Keratinocyte (primary cell): ENCODE measurements at regions not wholly inside any gene's neighbourhood (a gene's known extent, or its start where the extent isn't known, plus 50 kb on each side); places are given as distances from the start of the nearest gene placed in this dataset.

Experiments used
- DNase-seq: peaks from one replicate; pipeline ENCODE4 v3.0.0-alpha.2; 2011; ENCODE audit warnings: low read depth, missing footprints, low spot score
- FAIRE-seq: peaks from 2 replicates; lab custom pipeline; 2011; peaks lifted over from hg19 to GRCh38; lab: Jason Lieb, UNC
- H2AFZ ChIP-seq: 2 replicates; pipeline ENCODE4 v1.6.0; 2012; ENCODE audit warnings: low read length, control low read depth, inconsistent platforms; ENCODE audit not compliant: control insufficient read depth
- H3K27ac ChIP-seq: 2 replicates; pipeline ENCODE4 v1.5.1; 2011; ENCODE audit warnings: low read length; ENCODE audit not compliant: control insufficient read depth, insufficient read depth
- H3K27me3 ChIP-seq: 3 replicates; pipeline ENCODE4 v1.6.0; 2011; ENCODE audit warnings: low read length; ENCODE audit not compliant: control insufficient read depth, insufficient read depth; ENCODE audit errors: extremely low read depth
- H3K36me3 ChIP-seq, 2 experiments: 2 replicates in 1 of 2; 3 replicates in 1 of 2; pipeline ENCODE4 v1.5.1; 2011; ENCODE audit warnings: low read length in 2 of 2, mild to moderate bottlenecking in 1 of 2; ENCODE audit not compliant: control insufficient read depth in 2 of 2, insufficient read depth in 2 of 2; ENCODE audit errors: extremely low read depth in 1 of 2
- H3K4me1 ChIP-seq: 3 replicates; pipeline ENCODE4 v1.5.1; 2011; ENCODE audit warnings: low read length; ENCODE audit not compliant: control insufficient read depth, insufficient read depth; ENCODE audit errors: extremely low read depth
- H3K4me2 ChIP-seq: 3 replicates; pipeline ENCODE4 v1.6.0; 2011; ENCODE audit warnings: low read depth, low read length; ENCODE audit not compliant: control insufficient read depth, insufficient read depth; ENCODE audit errors: extremely low read depth
- H3K4me3 ChIP-seq, 3 experiments: fragments of 200-600 bp in 1 of 3; sonication (generic) in 1 of 3; 2 replicates in 2 of 3; 3 replicates in 1 of 3; pipeline ENCODE4 v1.5.1; 2011 to 2016; ENCODE audit warnings: low read length in 3 of 3, mild to moderate bottlenecking in 3 of 3, control low read depth in 2 of 3, inconsistent platforms in 1 of 3, low read depth in 1 of 3, mixed read lengths in 1 of 3, mixed run types in 1 of 3, moderate library complexity in 1 of 3; ENCODE audit not compliant: control insufficient read depth in 2 of 3, insufficient read depth in 2 of 3; ENCODE audit errors: extremely low read depth in 1 of 3
- H3K79me2 ChIP-seq: 2 replicates; pipeline ENCODE4 v1.6.0; 2012; ENCODE audit warnings: low read length; ENCODE audit not compliant: control insufficient read depth, insufficient read depth
- H3K9ac ChIP-seq: 3 replicates; pipeline ENCODE4 v1.6.0; 2011; ENCODE audit warnings: low read length; ENCODE audit not compliant: control insufficient read depth, insufficient read depth; ENCODE audit errors: extremely low read depth
- H3K9me1 ChIP-seq: 3 replicates; pipeline ENCODE4 v1.6.0; 2011; ENCODE audit warnings: low read length; ENCODE audit not compliant: control insufficient read depth, insufficient read depth; ENCODE audit errors: extremely low read depth
- H3K9me3 ChIP-seq: 2 replicates; pipeline ENCODE4 v1.5.1; 2012; ENCODE audit warnings: low read depth, low read length; ENCODE audit not compliant: control insufficient read depth
- H4K20me1 ChIP-seq: 3 replicates; pipeline ENCODE4 v1.6.0; 2011; ENCODE audit warnings: low read length; ENCODE audit not compliant: control insufficient read depth, insufficient read depth; ENCODE audit errors: extremely low read depth
- EZH2 ChIP-seq: IDR thresholded peaks from one replicate; pipeline ENCODE4 v1.6.1; 2012; ENCODE audit warnings: inconsistent platforms, mild to moderate bottlenecking, low read length, moderate library complexity
- dilution Hi-C: fragments of 300-500 bp; cut with MboI; formaldehyde crosslinking; loops from one replicate; pipeline ENCODE4 v1.7.0; 2020; ENCODE audit warnings: low sequenced_read_pairs; ENCODE audit not compliant: extremely low pct_ligation_motif_present
- TF ChIP-seq, protein P1 (sequence below), 3 experiments: IDR thresholded peaks in 1 of 3; conservative IDR thresholded peaks in 1 of 3; optimal IDR thresholded peaks in 1 of 3; 2 replicates in 2 of 3; 3 replicates in 1 of 3; pipeline versions ENCODE3 to v1.5.1; 2011; ENCODE audit warnings: low read length in 3 of 3, mild to moderate bottlenecking in 3 of 3, moderate library complexity in 2 of 3, control low read depth in 1 of 3, inconsistent platforms in 1 of 3; ENCODE audit not compliant: insufficient read depth in 2 of 3; ENCODE audit errors: extremely low read depth in 1 of 3

- Histone ChIP-seq H3K9me3 (no peaks in the 10 kb centered on the region), H3K9ac (no peak overlapping the region), H2AFZ (no peak overlapping the region), H3K4me2 (no peak overlapping the region), H4K20me1 (no peaks in the 10 kb centered on the region), H3K79me2 (no peaks in the 10 kb centered on the region), H3K27me3 (peaks cover 4% of the 10 kb centered on the region), H3K27ac (no peak overlapping the region), H3K4me3 (no peak overlapping the region), H3K36me3 (no peaks in the 10 kb centered on the region), H3K4me1 (no peaks in the 10 kb centered on the region), H3K9me1 (no peaks in the 10 kb centered on the region)
- DNase-seq (no peak), FAIRE-seq (no peak)
- dilution Hi-C loops: no loop called here
- TF ChIP-seq, protein P1, sequence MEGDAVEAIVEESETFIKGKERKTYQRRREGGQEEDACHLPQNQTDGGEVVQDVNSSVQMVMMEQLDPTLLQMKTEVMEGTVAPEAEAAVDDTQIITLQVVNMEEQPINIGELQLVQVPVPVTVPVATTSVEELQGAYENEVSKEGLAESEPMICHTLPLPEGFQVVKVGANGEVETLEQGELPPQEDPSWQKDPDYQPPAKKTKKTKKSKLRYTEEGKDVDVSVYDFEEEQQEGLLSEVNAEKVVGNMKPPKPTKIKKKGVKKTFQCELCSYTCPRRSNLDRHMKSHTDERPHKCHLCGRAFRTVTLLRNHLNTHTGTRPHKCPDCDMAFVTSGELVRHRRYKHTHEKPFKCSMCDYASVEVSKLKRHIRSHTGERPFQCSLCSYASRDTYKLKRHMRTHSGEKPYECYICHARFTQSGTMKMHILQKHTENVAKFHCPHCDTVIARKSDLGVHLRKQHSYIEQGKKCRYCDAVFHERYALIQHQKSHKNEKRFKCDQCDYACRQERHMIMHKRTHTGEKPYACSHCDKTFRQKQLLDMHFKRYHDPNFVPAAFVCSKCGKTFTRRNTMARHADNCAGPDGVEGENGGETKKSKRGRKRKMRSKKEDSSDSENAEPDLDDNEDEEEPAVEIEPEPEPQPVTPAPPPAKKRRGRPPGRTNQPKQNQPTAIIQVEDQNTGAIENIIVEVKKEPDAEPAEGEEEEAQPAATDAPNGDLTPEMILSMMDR (optimal IDR thresholded peaks at IDR 0.05 in 1 of 3, IDR thresholded peaks at IDR 0.05 in 1 of 3, conservative IDR thresholded peaks at IDR 0.05 in 1 of 3; ENCODE audit: extremely low read depth in 1 of 3, insufficient read depth in 2 of 3, low read length in 3 of 3): no peak
- no peak for TF ChIP-seq EZH2
Observed at GRCh38 chr6:71038711-71039344, 82.0 kb upstream of the B3GAT2 start.

- H3K9ac ChIP-seq: no peak overlapping the region
- H3K27ac ChIP-seq: no peak overlapping the region
- H4K20me1 ChIP-seq: no peaks in the 10 kb centered on the region
- no peaks in the 10 kb centered on the region for H3K4me1 ChIP-seq
- dilution Hi-C loops: no loop called here
- no peak overlapping the region for H2AFZ ChIP-seq
- H3K36me3 ChIP-seq: no peaks in the 10 kb centered on the region
- peaks cover 4% of the 10 kb centered on the region for H3K27me3 ChIP-seq
- no peaks in the 10 kb centered on the region for H3K9me3 ChIP-seq
- FAIRE-seq (no peak), DNase-seq (no peak)
- no peak overlapping the region for H3K4me2 ChIP-seq
- H3K4me3 ChIP-seq: no peak overlapping the region
- TF ChIP-seq EZH2: no peak
- TF ChIP-seq, protein P1 (optimal IDR thresholded peaks at IDR 0.05 in 1 of 3, IDR thresholded peaks at IDR 0.05 in 1 of 3, conservative IDR thresholded peaks at IDR 0.05 in 1 of 3; ENCODE audit: extremely low read depth in 1 of 3, insufficient read depth in 2 of 3, low read length in 3 of 3): no peak
- no peaks in the 10 kb centered on the region for H3K9me1 ChIP-seq
- no peaks in the 10 kb centered on the region for H3K79me2 ChIP-seq
Observed at GRCh38 chr6:71040043-71040442, 83.2 kb upstream of the B3GAT2 start.
